ENCODE measurements at regions not wholly inside any gene's neighbourhood (a gene's known extent, or its start where the extent isn't known, plus 50 kb on each side); places are given as distances from the start of the nearest gene placed in this dataset.

- Histone ChIP-seq H4K20me1 (ENCODE audit: insufficient read depth) (no peaks in the 10 kb centered on the region), H3K27me3 (ENCODE audit: insufficient read depth, low read depth, low read length) (no peaks in the 10 kb centered on the region), H3K27ac (ENCODE audit: low read length) (no peak overlapping the region), H3K9ac (ENCODE audit: low read length) (no peak overlapping the region), H3F3A (ENCODE audit: insufficient read depth, low read length, poor library complexity, severe bottlenecking) (no peaks in the 10 kb centered on the region), H3K9me2 (ENCODE audit: insufficient read depth, low read length) (no peaks in the 10 kb centered on the region), H3K4me3 (ENCODE audit: low read length) (no peak overlapping the region), H3K9me3 (ENCODE audit: low read length) (no peaks in the 10 kb centered on the region), H2AFZ (ENCODE audit: low read depth, low read length) (no peak overlapping the region), H3K4me2 (ENCODE audit: low read length) (no peak overlapping the region), H3K36me3 (ENCODE audit: insufficient read depth, low read length) (no peaks in the 10 kb centered on the region), H3K79me2 (replicated peaks; ENCODE audit: insufficient read depth, low read length) (no peaks in the 10 kb centered on the region)
- TF ChIP-seq MXI1 (conservative IDR thresholded peaks at IDR 0.05; ENCODE audit: poor library complexity, severe bottlenecking) (no peak), SMC3 (conservative IDR thresholded peaks at IDR 0.05; ENCODE audit: poor library complexity) (no peak), EP300 (conservative IDR thresholded peaks at IDR 0.05; ENCODE audit: poor library complexity, severe bottlenecking) (no peak), CTCF (IDR thresholded peaks at IDR 0.05; ENCODE audit: poor library complexity, severe bottlenecking) (no peak), RAD21 (conservative IDR thresholded peaks at IDR 0.05) (no peak), POLR2AphosphoS5 (IDR thresholded peaks at IDR 0.05) (no peak), TAF1 (IDR thresholded peaks at IDR 0.05; ENCODE audit: low read depth) (no peak), EZH2 (IDR thresholded peaks at IDR 0.05; ENCODE audit: borderline replicate concordance, insufficient read depth, low read length, poor library complexity, severe bottlenecking) (no peak)
- TF ChIP-seq, protein P1, sequence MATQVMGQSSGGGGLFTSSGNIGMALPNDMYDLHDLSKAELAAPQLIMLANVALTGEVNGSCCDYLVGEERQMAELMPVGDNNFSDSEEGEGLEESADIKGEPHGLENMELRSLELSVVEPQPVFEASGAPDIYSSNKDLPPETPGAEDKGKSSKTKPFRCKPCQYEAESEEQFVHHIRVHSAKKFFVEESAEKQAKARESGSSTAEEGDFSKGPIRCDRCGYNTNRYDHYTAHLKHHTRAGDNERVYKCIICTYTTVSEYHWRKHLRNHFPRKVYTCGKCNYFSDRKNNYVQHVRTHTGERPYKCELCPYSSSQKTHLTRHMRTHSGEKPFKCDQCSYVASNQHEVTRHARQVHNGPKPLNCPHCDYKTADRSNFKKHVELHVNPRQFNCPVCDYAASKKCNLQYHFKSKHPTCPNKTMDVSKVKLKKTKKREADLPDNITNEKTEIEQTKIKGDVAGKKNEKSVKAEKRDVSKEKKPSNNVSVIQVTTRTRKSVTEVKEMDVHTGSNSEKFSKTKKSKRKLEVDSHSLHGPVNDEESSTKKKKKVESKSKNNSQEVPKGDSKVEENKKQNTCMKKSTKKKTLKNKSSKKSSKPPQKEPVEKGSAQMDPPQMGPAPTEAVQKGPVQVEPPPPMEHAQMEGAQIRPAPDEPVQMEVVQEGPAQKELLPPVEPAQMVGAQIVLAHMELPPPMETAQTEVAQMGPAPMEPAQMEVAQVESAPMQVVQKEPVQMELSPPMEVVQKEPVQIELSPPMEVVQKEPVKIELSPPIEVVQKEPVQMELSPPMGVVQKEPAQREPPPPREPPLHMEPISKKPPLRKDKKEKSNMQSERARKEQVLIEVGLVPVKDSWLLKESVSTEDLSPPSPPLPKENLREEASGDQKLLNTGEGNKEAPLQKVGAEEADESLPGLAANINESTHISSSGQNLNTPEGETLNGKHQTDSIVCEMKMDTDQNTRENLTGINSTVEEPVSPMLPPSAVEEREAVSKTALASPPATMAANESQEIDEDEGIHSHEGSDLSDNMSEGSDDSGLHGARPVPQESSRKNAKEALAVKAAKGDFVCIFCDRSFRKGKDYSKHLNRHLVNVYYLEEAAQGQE (IDR thresholded peaks at IDR 0.05; ENCODE audit: borderline replicate concordance): no peak
Observed at GRCh38 chr4:79048878-79049277, 109.6 kb upstream of the PAQR3 start.

DNA sequence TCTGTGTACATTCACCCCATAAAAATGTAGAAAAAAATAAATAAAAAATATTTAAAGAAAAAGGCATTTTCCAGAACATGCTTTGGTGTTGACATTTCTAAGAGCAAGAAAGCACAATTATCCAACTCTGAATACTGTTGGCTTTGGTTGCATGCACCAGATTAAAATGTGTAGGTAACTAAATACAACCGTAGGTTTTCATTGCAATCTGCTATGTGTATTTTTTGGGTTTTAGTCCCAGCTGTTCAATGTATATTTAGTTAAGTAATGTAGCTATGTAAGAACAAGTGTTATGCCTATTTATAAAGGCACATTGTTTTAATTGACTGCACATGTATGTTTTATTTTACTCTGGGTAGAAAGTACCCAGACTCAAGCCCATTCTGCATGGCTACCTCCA, 108.1 kb upstream of the PAQR3 start:
- Histone ChIP-seq H3K9me3 (ENCODE audit: low read length) (no peaks in the 10 kb centered on the region), H3K4me3 (ENCODE audit: low read length) (no peak overlapping the region), H3K4me2 (ENCODE audit: low read length) (no peak overlapping the region), H3F3A (ENCODE audit: insufficient read depth, low read length, poor library complexity, severe bottlenecking) (no peaks in the 10 kb centered on the region), H3K36me3 (ENCODE audit: insufficient read depth, low read length) (no peaks in the 10 kb centered on the region), H3K9me2 (ENCODE audit: insufficient read depth, low read length) (no peaks in the 10 kb centered on the region), H3K27me3 (ENCODE audit: insufficient read depth, low read depth, low read length) (no peaks in the 10 kb centered on the region), H3K9ac (ENCODE audit: low read length) (no peak overlapping the region), H4K20me1 (ENCODE audit: insufficient read depth) (no peaks in the 10 kb centered on the region), H3K27ac (ENCODE audit: low read length) (no peak overlapping the region), H3K79me2 (replicated peaks; ENCODE audit: insufficient read depth, low read length) (no peaks in the 10 kb centered on the region), H2AFZ (ENCODE audit: low read depth, low read length) (no peak overlapping the region)
- TF ChIP-seq RAD21 (conservative IDR thresholded peaks at IDR 0.05): no peak
- TF ChIP-seq EZH2 (IDR thresholded peaks at IDR 0.05; ENCODE audit: borderline replicate concordance, insufficient read depth, low read length, poor library complexity, severe bottlenecking): no peak
- TF ChIP-seq, protein P1 (IDR thresholded peaks at IDR 0.05; ENCODE audit: borderline replicate concordance): no peak
- no peak for TF ChIP-seq SMC3 (conservative IDR thresholded peaks at IDR 0.05; ENCODE audit: poor library complexity)
- TF ChIP-seq TAF1 (IDR thresholded peaks at IDR 0.05; ENCODE audit: low read depth): no peak
- TF ChIP-seq EP300 (conservative IDR thresholded peaks at IDR 0.05; ENCODE audit: poor library complexity, severe bottlenecking): no peak
- TF ChIP-seq POLR2AphosphoS5 (IDR thresholded peaks at IDR 0.05): no peak
- TF ChIP-seq MXI1 (conservative IDR thresholded peaks at IDR 0.05; ENCODE audit: poor library complexity, severe bottlenecking): no peak
- TF ChIP-seq CTCF (IDR thresholded peaks at IDR 0.05; ENCODE audit: poor library complexity, severe bottlenecking): no peak
